IMR-90 (cell line): ENCODE measurements at regions not wholly inside any gene's neighbourhood (a gene's known extent, or its start where the extent isn't known, plus 50 kb on each side); places are given as distances from the start of the nearest gene placed in this dataset.

Experiments used
- ATAC-seq: fragments of 200-7000 bp; cut with Tn5 transposase; 2 replicates; pipeline ENCODE4 v1.9.1; 2020; ENCODE audit warnings: low read depth, mild to moderate bottlenecking, moderate library complexity
- BruUV-seq: library from RNA; stranded (reverse); fragments of 400-500 nt; replicated peaks from 2 replicates; lab custom pipeline; 2021; lab: Mats Ljungman, UMichigan
- CTCF ChIA-PET: fragments of 300-600 bp; formaldehyde crosslinking; extraction: SDS; loops from one replicate; lab custom pipeline; 2021; ENCODE audit warnings: antibody characterized with exemption; lab: Yijun Ruan, JAX
- POLR2A ChIA-PET: fragments of 300-600 bp; sonication (Branson Sonifier 250); formaldehyde crosslinking; loops from one replicate; lab custom pipeline; 2022; ENCODE audit warnings: antibody characterized with exemption; ENCODE audit not compliant: unreplicated experiment; lab: Charles Lee
- DNase-seq: peaks from one replicate; pipeline ENCODE4 v3.0.0; 2013
- H2AFZ ChIP-seq: replicated peaks from 2 replicates; pipeline ENCODE3; 2013; ENCODE audit warnings: low read length, mild to moderate bottlenecking; ENCODE audit not compliant: poor library complexity
- H2AK5ac ChIP-seq: 2 replicates; pipeline ENCODE4 v1.6.1; 2013; ENCODE audit warnings: low read depth, low read length, inconsistent platforms
- H2AK9ac ChIP-seq: replicated peaks from 2 replicates; pipeline ENCODE3; 2013; ENCODE audit warnings: mild to moderate bottlenecking, low read depth, low read length, moderate library complexity; ENCODE audit not compliant: poor library complexity
- H2BK120ac ChIP-seq: 2 replicates; pipeline ENCODE4 v1.6.1; 2013; ENCODE audit warnings: low read depth, low read length, inconsistent platforms
- H2BK15ac ChIP-seq: 3 replicates; pipeline ENCODE4 v1.6.1; 2013; ENCODE audit warnings: low read depth, low read length, inconsistent platforms
- H2BK20ac ChIP-seq: 2 replicates; pipeline ENCODE4 v1.6.1; 2013; ENCODE audit warnings: low read depth, mild to moderate bottlenecking, inconsistent platforms, low read length, moderate library complexity
- H2BK5ac ChIP-seq: 2 replicates; pipeline ENCODE4 v1.6.1; 2013; ENCODE audit warnings: mild to moderate bottlenecking, low read depth, low read length, inconsistent platforms; ENCODE audit not compliant: poor library complexity, severe bottlenecking
- H3K14ac ChIP-seq: replicated peaks from 2 replicates; pipeline ENCODE4 v1.6.1; 2013; ENCODE audit warnings: low read depth, low read length, inconsistent platforms
- H3K18ac ChIP-seq: 2 replicates; pipeline ENCODE4 v1.6.1; 2013; ENCODE audit warnings: low read depth, low read length, control low read depth
- H3K23ac ChIP-seq: 2 replicates; pipeline ENCODE4 v1.6.1; 2013; ENCODE audit warnings: low read depth, low read length, inconsistent platforms
- H3K27ac ChIP-seq: 2 replicates; pipeline ENCODE4 v1.5.1; 2013; ENCODE audit warnings: mild to moderate bottlenecking, control low read depth, low read length; ENCODE audit not compliant: insufficient read depth
- H3K27me3 ChIP-seq: 2 replicates; pipeline ENCODE4 v1.6.1; 2013; ENCODE audit warnings: low read length; ENCODE audit not compliant: control insufficient read depth, insufficient read depth
- H3K36me3 ChIP-seq: 2 replicates; pipeline ENCODE4 v1.6.1; 2013; ENCODE audit warnings: low read length, mixed read lengths; ENCODE audit not compliant: control insufficient read depth, insufficient read depth
- H3K4ac ChIP-seq: 2 replicates; pipeline ENCODE4 v1.6.1; 2013; ENCODE audit warnings: low read depth, low read length, inconsistent platforms
- H3K4me1 ChIP-seq: 2 replicates; pipeline ENCODE4 v1.6.1; 2013; ENCODE audit warnings: low read length, mixed read lengths; ENCODE audit not compliant: control insufficient read depth, insufficient read depth
- H3K4me2 ChIP-seq: 2 replicates; pipeline ENCODE4 v1.6.1; 2013; ENCODE audit warnings: low read depth, mild to moderate bottlenecking, control low read depth, low read length, moderate library complexity
- H3K4me3 ChIP-seq: 2 replicates; pipeline ENCODE4 v1.5.1; 2013; ENCODE audit warnings: low read depth, mild to moderate bottlenecking, control low read depth, low read length, moderate library complexity; ENCODE audit not compliant: insufficient read depth
- H3K56ac ChIP-seq: 2 replicates; pipeline ENCODE4 v1.6.1; 2013; ENCODE audit warnings: low read length, inconsistent platforms; ENCODE audit not compliant: insufficient read depth; ENCODE audit errors: extremely low read depth
- H3K79me1 ChIP-seq, 2 experiments: 2 replicates each; pipeline ENCODE4 v1.6.1; 2013; ENCODE audit warnings: low read length in 2 of 2, inconsistent platforms in 1 of 2, low read depth in 1 of 2
- H3K9ac ChIP-seq: 2 replicates; pipeline ENCODE4 v1.6.1; 2013; ENCODE audit warnings: low read depth, low read length, control low read depth
- H3K9me1 ChIP-seq: 2 replicates; pipeline ENCODE4 v1.6.1; 2013; ENCODE audit warnings: low read length, inconsistent platforms; ENCODE audit not compliant: insufficient read depth
- H3K9me3 ChIP-seq: 2 replicates; pipeline ENCODE4 v1.6.1; 2013; ENCODE audit warnings: low read length; ENCODE audit not compliant: control insufficient read depth, insufficient read depth
- H4K20me1 ChIP-seq: 2 replicates; pipeline ENCODE4 v1.6.1; 2013; ENCODE audit warnings: low read length, inconsistent platforms; ENCODE audit not compliant: insufficient read depth
- H4K5ac ChIP-seq: 2 replicates; pipeline ENCODE4 v1.6.1; 2013; ENCODE audit warnings: mild to moderate bottlenecking, low read depth, low read length, control low read depth
- H4K8ac ChIP-seq, 2 experiments: 2 replicates each; pipeline ENCODE4 v1.6.1; 2013; ENCODE audit warnings: low read depth in 2 of 2, low read length in 2 of 2, control low read depth in 1 of 2, inconsistent platforms in 1 of 2
- H4K91ac ChIP-seq: 2 replicates; pipeline ENCODE4 v1.6.1; 2013; ENCODE audit warnings: low read depth, low read length, inconsistent platforms; ENCODE audit not compliant: insufficient read depth
- BHLHE40 ChIP-seq: fragments of 150-350 bp; IDR thresholded peaks from 2 replicates; pipeline ENCODE4 v1.6.1; 2016; ENCODE audit warnings: mild to moderate bottlenecking, low read depth, low read length
- CEBPB ChIP-seq: IDR thresholded peaks from 2 replicates; pipeline ENCODE4 v1.6.1; 2012; ENCODE audit warnings: low read depth, low read length, improper control_type of control experiment
- CHD1 ChIP-seq: IDR thresholded peaks from 2 replicates; pipeline ENCODE4 v1.6.1; 2012; ENCODE audit warnings: low read depth, low read length, improper control_type of control experiment
- CTCF ChIP-seq: conservative IDR thresholded peaks from 2 replicates; pipeline ENCODE4 v1.5.1; 2012; ENCODE audit warnings: mild to moderate bottlenecking, low read depth, low read length, improper control_type of control experiment
- ELK1 ChIP-seq: fragments of 150-350 bp; IDR thresholded peaks from 2 replicates; pipeline ENCODE4 v1.6.1; 2016; ENCODE audit warnings: low read depth, mild to moderate bottlenecking, low read length, moderate library complexity, borderline replicate concordance
- FOS ChIP-seq: fragments of 150-350 bp; IDR thresholded peaks from 2 replicates; pipeline ENCODE4 v1.6.1; 2016; ENCODE audit warnings: low read depth, low read length
- MAFK ChIP-seq: IDR thresholded peaks from 2 replicates; pipeline ENCODE4 v1.6.1; 2012; ENCODE audit warnings: low read depth, low read length, improper control_type of control experiment
- MAZ ChIP-seq: IDR thresholded peaks from 2 replicates; pipeline ENCODE4 v1.6.1; 2012; ENCODE audit warnings: low read depth, mild to moderate bottlenecking, low read length, improper control_type of control experiment, moderate library complexity, borderline replicate concordance
- MXI1 ChIP-seq: IDR thresholded peaks from 2 replicates; pipeline ENCODE4 v1.6.1; 2012; ENCODE audit warnings: low read depth, mild to moderate bottlenecking, low read length, moderate library complexity, borderline replicate concordance
- NFE2L2 ChIP-seq: fragments of 150-350 bp; IDR thresholded peaks from 2 replicates; pipeline ENCODE4 v1.6.1; 2016; ENCODE audit warnings: low read depth, mild to moderate bottlenecking, low read length
- POLR2A ChIP-seq: IDR thresholded peaks from 2 replicates; pipeline ENCODE4 v1.6.1; 2012; ENCODE audit warnings: mild to moderate bottlenecking, low read depth, low read length
- RAD21 ChIP-seq: IDR thresholded peaks from 2 replicates; pipeline ENCODE4 v1.6.1; 2012; ENCODE audit warnings: low read length, improper control_type of control experiment
- RCOR1 ChIP-seq: IDR thresholded peaks from 2 replicates; pipeline ENCODE4 v1.6.1; 2012; ENCODE audit warnings: mild to moderate bottlenecking, low read length, improper control_type of control experiment; ENCODE audit not compliant: insufficient replicate concordance
- RFX5 ChIP-seq: IDR thresholded peaks from 2 replicates; pipeline ENCODE4 v1.8.0; 2012; ENCODE audit warnings: low read depth, mild to moderate bottlenecking, low read length, moderate library complexity
- SMC3 ChIP-seq: fragments of 150-350 bp; IDR thresholded peaks from 2 replicates; pipeline ENCODE4 v1.6.1; 2016; ENCODE audit warnings: low read depth, mild to moderate bottlenecking, antibody characterized with exemption, low read length, moderate library complexity
- USF2 ChIP-seq: fragments of 150-350 bp; IDR thresholded peaks from 2 replicates; pipeline ENCODE4 v1.6.1; 2017; ENCODE audit warnings: mild to moderate bottlenecking, antibody characterized with exemption, low read length, low read depth
- WGBS, 2 experiments: methylation state at CpG; one replicate each; pipeline versions ENCODE4 v1.1.5 to v1.1.7; 2013; ENCODE audit warnings: missing lambda C conversion rate in 2 of 2; ENCODE audit not compliant: insufficient read length in 1 of 2; ENCODE audit errors: extremely low coverage in 2 of 2; 5-methylcytosine and 5-hydroxymethylcytosine counted together
- dilution Hi-C: fragments of 300-500 bp; cut with HindIII; formaldehyde crosslinking; loops from one replicate; pipeline ENCODE4 v1.14.3; 2018; ENCODE audit warnings: low sequenced_read_pairs; ENCODE audit not compliant: unreplicated experiment
- in situ Hi-C: fragments of 300-500 bp; cut with MboI; formaldehyde crosslinking; loops from 3 replicates; pipeline ENCODE4 v1.14.3; 2019; ENCODE audit warnings: low sequenced_read_pairs, inconsistent platforms, mixed read lengths
- intact Hi-C: fragments of 100-400 bp; cut with micrococcal nuclease; formaldehyde crosslinking; loops from 2 replicates; pipeline ENCODE4 v1.10.0; 2022

- Histone ChIP-seq H3K9me3 (no peaks in the 10 kb centered on the region), H4K91ac (no peak overlapping the region), H3K4ac (no peak overlapping the region), H2BK15ac (no peak overlapping the region), H2AFZ (no peak overlapping the region), H3K9me1 (no peaks in the 10 kb centered on the region), H3K14ac (no peak overlapping the region), H2BK20ac (no peak overlapping the region), H2AK5ac (no peak overlapping the region), H3K27ac (no peak overlapping the region), H2AK9ac (no peak overlapping the region), H3K18ac (no peak overlapping the region), H3K27me3 (peaks cover 9% of the 10 kb centered on the region; the same call in 1 of the 2 replicates), H3K9ac (no peak overlapping the region), H4K5ac (no peak overlapping the region), H3K4me3 (no peak overlapping the region), H2BK120ac (no peak overlapping the region), H4K20me1 (no peaks in the 10 kb centered on the region), H2BK5ac (no peak overlapping the region), H3K79me1 (no peaks in the 10 kb centered on the region), H3K56ac (no peak overlapping the region), H3K4me2 (no peak overlapping the region), H4K8ac (no peak overlapping the region), H3K36me3 (no peaks in the 10 kb centered on the region), H3K23ac (no peak overlapping the region), H3K4me1 (no peaks in the 10 kb centered on the region)
- BruUV-seq, result no TSS peak
- dilution Hi-C loops (no loop called here), intact Hi-C loops (no loop called here), in situ Hi-C loops (no loop called here)
- ChIA-PET POLR2A (no interaction called here), CTCF (no interaction called here)
- DNase-seq, result no peak
- no peak for ATAC-seq
- WGBS, 2 experiments, result no CpG with 5 or more reads among the region's 2 CpGs
- TF ChIP-seq MAFK, result no peak
- no peak for TF ChIP-seq RFX5
- no peak for TF ChIP-seq MAZ
- no peak for TF ChIP-seq BHLHE40
- TF ChIP-seq RCOR1, result no peak
- TF ChIP-seq ELK1, result no peak
- no peak for TF ChIP-seq POLR2A
- TF ChIP-seq CTCF, result no peak
- no peak for TF ChIP-seq RAD21
- TF ChIP-seq CEBPB, result no peak
- no peak for TF ChIP-seq CHD1
- no peak for TF ChIP-seq SMC3
- TF ChIP-seq MXI1, result no peak
- TF ChIP-seq USF2, result no peak
- no peak for TF ChIP-seq NFE2L2
- no peak for TF ChIP-seq FOS
Measured at GRCh38 chr3:10620833-10621082, 115.4 kb upstream of the ATP2B2 start.
